ENCODE measurements at regions not wholly inside any gene's neighbourhood (a gene's known extent, or its start where the extent isn't known, plus 50 kb on each side); places are given as distances from the start of the nearest gene placed in this dataset.

DNA sequence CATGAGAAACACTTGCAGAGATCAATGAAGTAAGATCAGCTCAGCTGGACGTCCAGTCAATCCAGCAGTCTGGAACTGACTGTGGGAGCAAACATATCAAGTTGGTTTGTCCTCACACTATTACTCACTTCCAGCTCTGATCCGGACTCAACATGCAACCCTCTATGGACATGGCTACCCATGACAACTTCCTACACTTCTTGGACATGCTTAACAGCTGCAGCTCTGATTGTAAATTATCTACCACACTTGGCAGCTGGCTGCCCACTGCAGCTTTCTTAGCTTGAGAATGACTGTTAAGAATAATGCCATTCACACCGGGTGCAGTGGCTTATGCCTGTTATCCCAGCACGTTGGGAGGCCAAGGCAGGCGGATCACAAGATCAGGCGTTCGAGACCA lies 429.8 kb downstream of the EPHA4 start:
- no peak for DNase-seq

- no peak for DNase-seq
These were observed 428.9 kb downstream of the EPHA4 start for GRCh38 chr2:221143231-221143630.

DNA sequence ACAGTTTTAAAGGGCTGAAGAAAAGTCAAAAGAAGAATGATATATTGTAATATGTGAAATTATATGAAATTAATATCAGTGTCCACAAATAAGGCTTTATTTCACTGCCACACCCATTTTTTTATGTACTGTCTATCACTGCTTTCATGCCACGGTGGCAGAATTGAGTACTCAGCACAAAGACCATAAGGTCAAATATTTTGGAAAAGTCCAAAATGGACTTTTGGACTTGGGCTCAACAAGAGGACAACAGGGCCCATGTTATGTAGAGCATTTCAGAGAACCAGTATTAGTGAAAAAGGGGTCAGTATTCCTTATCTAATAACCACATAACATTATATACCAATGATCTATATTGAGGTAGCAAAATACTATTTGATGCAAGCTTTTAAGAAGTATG lies 427.2 kb downstream of the EPHA4 start:
- DNase-seq: no peak

GRCh38 chr2:221145396-221145795 lies 426.7 kb downstream of the EPHA4 start:
- no peak for DNase-seq

DNA sequence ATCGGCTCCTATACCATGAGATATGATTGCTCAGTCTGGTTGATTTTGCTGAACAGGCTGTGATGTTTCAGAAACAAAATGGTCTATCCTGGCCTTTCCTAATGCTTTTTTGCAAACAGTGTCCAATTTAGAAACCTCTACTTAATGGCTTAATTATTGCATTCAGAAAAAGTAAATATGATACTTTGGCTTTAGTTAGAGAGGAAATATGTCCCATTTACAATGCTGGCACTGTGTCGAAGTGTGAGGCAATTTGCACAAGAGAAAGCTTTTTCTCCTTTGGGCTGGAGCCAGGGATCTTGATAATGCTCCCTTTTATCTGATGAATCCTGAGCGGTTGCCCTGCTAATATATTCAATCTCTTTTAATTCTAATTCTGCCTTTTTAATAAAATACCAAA lies 418.9 kb downstream of the EPHA4 start:
- DNase-seq: no peak

- no peak for DNase-seq
These were observed 417.9 kb downstream of the EPHA4 start for GRCh38 chr2:221154176-221154575.

DNA sequence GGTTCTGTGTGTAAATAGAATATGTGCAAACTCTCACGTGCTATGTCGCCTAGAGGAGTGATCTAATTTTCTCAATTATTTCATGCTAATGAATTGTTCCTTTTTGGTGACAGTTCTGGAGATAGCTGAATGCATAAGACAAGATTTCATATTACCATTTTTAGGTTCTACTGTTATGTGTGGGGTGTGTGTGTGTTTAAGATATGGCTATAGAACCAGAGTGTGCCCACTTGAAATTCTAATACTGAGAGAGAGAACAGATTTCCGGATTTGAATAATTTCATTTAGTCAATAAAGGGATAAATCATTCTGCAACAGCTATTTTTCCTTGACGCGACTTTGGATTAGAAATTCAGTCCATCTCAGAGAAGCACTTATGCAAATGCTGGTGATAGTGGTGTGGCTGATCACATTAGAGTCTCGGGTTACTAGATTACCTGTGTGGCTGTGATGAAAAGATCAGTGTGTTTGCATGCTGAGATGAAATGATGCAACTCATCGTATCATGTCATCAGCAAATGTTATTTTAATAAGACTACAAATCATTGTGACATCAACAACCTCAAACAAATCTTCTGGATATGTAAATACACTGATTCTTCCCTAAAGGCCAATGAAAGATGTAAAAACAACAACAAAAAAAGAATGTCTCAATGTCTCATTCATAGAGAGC lies 415.9 kb downstream of the EPHA4 start:
- DNase-seq: no peak

- DNase-seq: no peak
These were observed 410.9 kb downstream of the EPHA4 start for GRCh38 chr2:221161186-221161585.

DNA sequence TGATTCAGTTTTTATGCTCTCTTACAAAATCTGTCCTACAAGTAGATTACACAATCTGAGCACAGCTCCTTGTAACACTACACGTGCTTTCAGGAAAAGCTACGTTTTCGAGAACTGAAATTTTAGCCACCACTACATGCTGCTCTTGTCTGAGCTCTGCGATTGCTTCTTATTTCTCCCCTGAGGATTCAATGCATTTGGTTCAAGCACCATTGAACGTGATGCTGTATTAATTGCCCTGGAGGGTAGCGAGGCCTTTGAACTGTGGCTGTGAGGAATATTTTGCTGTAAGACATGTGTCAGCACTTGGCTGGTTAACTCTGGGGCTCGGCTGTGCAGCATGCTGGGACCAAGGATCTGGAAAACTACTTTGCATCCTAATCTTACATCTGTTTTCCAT lies 405.8 kb downstream of the EPHA4 start:
- DNase-seq: no peak

- DNase-seq: no peak
These were observed 404.5 kb downstream of the EPHA4 start for GRCh38 chr2:221167561-221167960.

DNA sequence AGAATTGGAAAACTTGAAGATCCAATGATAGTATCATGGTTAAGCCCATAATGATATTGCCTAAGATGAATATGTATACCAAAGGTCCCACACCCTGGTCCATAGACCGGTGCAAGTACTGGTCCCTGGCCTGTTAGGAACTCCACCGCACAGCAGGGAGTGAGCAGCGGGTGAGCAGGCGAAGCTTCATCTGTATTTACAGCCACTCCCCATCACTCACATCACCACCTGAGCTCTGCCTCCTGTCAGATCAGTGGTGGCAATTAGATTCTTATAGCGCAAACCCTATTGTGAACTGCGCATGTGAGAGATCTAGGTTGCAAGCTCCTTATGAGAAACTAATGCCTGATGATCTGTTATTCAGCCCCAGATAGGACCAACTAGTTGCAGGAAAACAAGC lies 402.4 kb downstream of the EPHA4 start:
- no peak for DNase-seq

- DNase-seq: no peak
These were observed 401.6 kb downstream of the EPHA4 start for GRCh38 chr2:221170548-221170947.

GRCh38 chr2:221176667-221177066 lies 395.4 kb downstream of the EPHA4 start:
- no peak for DNase-seq

DNA sequence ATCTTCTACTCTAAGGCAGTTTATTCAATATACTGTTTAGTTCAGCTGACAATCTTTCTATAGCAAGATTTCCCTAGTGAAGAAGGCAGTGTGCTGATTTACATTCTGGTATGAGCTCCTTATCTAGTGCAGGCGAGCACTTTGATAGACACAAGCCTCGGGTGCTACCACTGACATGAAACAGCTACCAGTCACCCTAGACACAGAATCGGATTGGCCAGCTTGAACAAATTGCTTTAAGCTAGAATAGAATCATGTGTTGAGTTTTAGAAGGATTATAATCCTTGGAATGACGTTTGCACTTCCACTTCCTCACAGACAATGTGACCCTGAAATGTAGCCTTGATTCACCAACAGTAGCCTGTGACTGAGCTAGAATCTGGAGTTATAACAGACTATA lies 394.0 kb downstream of the EPHA4 start:
- no peak for DNase-seq

GRCh38 chr2:221186873-221187272 lies 385.2 kb downstream of the EPHA4 start:
- DNase-seq: no peak

DNA sequence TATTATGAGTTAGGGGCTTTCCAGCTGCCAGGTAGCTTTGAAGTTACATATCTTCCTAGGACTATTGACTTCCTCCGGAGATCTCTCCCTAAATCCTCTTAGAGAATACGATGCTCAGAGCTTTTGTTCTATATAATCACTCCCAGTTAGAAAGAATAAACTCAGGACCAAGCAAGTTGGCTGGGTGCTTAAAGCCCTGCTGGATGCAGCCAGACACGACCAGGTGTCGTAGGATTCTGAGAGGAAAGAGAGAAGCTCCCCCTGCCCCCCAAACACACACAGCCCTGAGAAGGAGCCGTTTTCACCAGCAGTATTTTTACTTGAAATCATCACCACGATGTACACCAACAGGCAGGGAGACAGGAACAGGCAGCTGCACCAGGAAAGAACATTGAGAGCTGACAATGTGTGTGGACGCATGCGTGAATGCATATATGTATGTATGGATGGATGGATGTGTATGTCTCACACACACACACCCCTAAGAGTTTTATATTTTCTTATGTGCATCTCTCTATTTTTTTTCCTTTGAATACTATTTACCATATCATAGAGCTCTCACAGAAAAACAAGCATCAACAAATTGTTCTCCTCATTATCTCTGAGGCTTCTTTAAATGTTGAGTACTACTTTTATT lies 382.6 kb downstream of the EPHA4 start:
- no peak for DNase-seq

DNA sequence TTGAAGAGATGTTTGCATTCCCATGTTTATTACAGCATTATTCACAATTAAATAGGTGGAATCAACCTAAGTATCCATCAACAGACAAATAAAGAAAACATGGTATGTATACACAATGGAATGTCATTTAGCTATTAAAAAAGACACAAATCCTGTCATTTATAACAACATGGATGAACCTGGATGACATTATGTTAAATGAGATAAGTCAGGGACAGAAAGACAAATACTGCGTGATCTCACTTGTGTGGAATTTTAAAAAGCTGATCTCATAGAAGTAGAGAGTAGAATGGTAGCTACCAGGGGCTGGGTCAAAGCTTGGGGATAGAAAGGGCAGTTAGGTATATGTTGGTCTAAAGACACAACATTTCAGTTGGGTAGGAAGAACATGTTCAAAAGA lies 376.3 kb downstream of the EPHA4 start:
- DNase-seq: no peak

DNA sequence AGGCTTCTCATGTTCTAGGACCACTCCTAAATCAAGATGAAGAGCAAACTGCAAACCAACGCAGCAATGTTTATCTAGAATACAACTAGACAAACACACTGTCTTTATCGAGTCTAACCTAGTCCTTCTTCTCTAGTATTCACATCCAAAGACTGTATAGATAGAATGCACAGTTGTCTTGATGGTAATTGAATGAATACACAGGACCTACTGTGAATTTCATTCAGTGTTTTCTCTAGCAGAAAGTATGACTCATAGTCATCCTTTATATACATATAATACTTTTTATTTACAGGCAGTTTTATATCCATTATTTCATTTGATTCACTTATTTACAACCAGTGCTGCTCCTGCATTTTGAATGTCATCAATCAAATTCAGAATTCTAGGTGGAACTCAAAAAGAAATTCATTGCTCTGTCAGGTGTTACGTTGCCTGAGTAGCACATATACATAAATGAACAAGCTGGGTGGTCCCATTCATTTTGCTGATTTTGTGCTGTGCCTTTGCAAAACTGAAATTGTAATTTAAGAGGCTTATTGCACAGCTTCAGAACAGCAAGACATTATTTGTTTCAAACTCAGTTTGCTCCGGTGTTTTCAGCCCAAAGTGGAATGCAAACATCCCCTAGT lies 374.8 kb downstream of the EPHA4 start:
- DNase-seq: no peak

DNA sequence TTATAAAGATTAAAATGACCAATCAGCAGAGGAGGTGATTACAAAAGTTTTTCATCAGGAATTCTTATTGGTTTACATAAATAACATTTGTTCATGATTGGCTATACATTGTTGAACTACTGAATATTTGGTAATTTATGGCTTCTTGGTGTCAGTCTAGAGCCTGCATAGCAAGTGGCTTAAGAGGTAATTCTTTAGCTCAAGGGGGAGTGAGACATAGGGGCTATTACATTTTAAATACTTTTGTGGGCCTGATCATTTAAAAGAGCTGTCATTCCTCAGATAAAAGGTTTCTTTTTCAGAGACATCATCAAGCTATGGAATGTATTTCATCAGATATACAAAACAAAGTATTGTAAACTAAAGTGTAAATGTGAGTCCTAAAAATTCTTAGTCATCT lies 373.8 kb downstream of the EPHA4 start:
- no peak for DNase-seq

DNA sequence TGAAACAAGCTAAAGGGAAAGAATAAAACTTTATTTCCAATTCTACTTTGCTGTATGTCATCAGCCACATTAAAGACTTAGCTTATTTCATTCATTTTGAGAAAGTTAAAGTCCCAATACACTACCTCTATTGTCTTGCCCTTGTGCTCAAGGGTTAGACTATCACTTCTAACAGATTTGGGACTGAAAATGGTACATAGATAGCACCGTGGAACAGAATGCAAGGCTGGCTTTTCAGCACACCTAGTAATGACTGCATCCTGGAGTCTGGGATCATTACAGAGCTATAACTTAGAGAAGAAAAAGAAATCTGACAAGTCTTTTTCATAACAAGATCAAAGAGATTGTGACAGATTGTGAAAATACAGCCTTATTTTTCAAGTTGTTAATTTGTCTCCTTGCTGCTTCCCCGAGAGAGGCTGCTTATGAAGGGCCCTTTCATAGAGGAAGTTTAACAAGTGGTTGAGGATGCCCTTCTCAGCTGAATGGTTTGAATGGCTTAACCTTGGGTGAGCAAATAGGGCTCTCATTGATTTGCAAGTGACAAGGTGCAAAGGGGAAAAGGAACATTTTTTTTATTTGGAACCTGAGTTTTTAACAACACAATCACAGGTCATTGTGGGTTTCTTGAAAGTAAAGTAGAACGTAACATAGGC lies 371.8 kb downstream of the EPHA4 start:
- DNase-seq: no peak

GRCh38 chr2:221202431-221202830 lies 369.7 kb downstream of the EPHA4 start:
- DNase-seq: no peak

- DNase-seq: no peak
These were observed 369.0 kb downstream of the EPHA4 start for GRCh38 chr2:221203125-221203524.

DNA sequence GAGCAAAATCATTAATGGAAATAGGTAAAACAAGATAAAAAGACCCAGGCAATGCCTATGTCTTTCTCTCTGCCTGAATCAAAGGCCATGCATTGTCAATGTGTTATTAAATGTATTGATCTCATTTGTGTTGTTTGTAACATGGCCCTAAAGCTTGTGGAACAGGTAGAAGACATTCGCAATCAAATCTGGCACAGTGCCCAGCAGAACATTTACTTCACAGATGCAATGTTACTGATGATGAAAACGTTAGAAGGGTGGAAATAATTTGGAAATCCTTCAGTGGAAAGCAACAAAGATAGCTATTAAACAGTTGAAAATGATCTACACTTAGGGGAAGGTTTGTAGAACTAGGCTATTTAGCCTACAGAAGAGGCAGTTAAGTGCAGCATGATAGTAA lies 368.2 kb downstream of the EPHA4 start:
- DNase-seq: no peak

GRCh38 chr2:221204699-221205098 lies 367.4 kb downstream of the EPHA4 start:
- DNase-seq: no peak

All from CD4-positive, alpha-beta T cell treated with Interleukin-12 subunit alpha and Interleukin-12 subunit beta, for 1 hour (primary cell).